Nephron (organoid): ENCODE measurements at regions not wholly inside any gene's neighbourhood (a gene's known extent, or its start where the extent isn't known, plus 50 kb on each side); places are given as distances from the start of the nearest gene placed in this dataset.

Experiments
- H3K27ac Mint-ChIP-seq, 3 experiments: 2 replicates each; pipeline ENCODE4 v1.8.0; 2020; ENCODE audit warnings: mixed read lengths in 3 of 3, mild to moderate bottlenecking in 2 of 3, moderate library complexity in 1 of 3
- H3K27me3 Mint-ChIP-seq: 2 replicates; pipeline ENCODE4 v1.8.0; 2021; ENCODE audit warnings: low read depth, mild to moderate bottlenecking, moderate library complexity, mixed read lengths
- H3K36me3 Mint-ChIP-seq: 2 replicates; pipeline ENCODE4 v1.8.0; 2020; ENCODE audit warnings: low read depth, mixed read lengths
- H3K4me1 Mint-ChIP-seq: 2 replicates; pipeline ENCODE4 v1.8.0; 2020; ENCODE audit warnings: mixed read lengths
- H3K4me3 Mint-ChIP-seq, 3 experiments: 2 replicates each; pipeline ENCODE4 v1.8.0; 2020; ENCODE audit warnings: mild to moderate bottlenecking in 3 of 3, mixed read lengths in 3 of 3, moderate library complexity in 2 of 3
- H3K9me3 Mint-ChIP-seq: 2 replicates; pipeline ENCODE4 v1.8.0; 2020; ENCODE audit warnings: mixed read lengths
- TF ChIP-seq, protein P1 (sequence below), 3 experiments: fragments of 200-600 bp; sonication (generic); IDR thresholded peaks; one replicate each; pipeline ENCODE4 v1.5.0; 2021; ENCODE audit warnings: antibody characterized with exemption in 3 of 3; ENCODE audit not compliant: unreplicated experiment in 3 of 3

DNA sequence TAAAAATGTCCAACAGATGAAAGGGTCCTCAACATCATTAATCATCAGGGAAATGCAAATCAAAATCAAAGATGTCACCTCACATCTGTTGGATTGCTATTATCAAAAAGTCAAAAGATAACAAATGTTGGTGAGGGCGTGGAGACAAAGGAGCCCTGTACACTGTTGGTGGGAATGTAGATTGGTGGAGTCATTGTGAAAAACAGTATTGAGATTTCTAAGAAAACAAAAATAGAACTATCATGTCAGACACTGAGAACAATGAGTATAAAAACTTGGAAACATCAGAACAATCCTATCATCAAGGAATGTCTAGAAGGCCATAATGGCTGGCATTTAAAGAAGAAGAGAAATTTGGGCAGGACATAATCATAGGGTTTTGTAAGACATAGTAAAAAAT, 209.2 kb upstream of the PTGFR start:
- Mint-ChIP-seq H3K36me3 (no peaks in the 10 kb centered on the region), H3K4me1 (peaks cover 5% of the 10 kb centered on the region), H3K9me3 (peaks cover 3% of the 10 kb centered on the region), H3K27ac (no peak overlapping the region), H3K27me3 (no peaks in the 10 kb centered on the region), H3K4me3 (no peak overlapping the region)
- TF ChIP-seq, protein P1, sequence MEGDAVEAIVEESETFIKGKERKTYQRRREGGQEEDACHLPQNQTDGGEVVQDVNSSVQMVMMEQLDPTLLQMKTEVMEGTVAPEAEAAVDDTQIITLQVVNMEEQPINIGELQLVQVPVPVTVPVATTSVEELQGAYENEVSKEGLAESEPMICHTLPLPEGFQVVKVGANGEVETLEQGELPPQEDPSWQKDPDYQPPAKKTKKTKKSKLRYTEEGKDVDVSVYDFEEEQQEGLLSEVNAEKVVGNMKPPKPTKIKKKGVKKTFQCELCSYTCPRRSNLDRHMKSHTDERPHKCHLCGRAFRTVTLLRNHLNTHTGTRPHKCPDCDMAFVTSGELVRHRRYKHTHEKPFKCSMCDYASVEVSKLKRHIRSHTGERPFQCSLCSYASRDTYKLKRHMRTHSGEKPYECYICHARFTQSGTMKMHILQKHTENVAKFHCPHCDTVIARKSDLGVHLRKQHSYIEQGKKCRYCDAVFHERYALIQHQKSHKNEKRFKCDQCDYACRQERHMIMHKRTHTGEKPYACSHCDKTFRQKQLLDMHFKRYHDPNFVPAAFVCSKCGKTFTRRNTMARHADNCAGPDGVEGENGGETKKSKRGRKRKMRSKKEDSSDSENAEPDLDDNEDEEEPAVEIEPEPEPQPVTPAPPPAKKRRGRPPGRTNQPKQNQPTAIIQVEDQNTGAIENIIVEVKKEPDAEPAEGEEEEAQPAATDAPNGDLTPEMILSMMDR (IDR thresholded peaks at IDR 0.05; ENCODE audit: unreplicated experiment in 3 of 3) = no peak

DNA sequence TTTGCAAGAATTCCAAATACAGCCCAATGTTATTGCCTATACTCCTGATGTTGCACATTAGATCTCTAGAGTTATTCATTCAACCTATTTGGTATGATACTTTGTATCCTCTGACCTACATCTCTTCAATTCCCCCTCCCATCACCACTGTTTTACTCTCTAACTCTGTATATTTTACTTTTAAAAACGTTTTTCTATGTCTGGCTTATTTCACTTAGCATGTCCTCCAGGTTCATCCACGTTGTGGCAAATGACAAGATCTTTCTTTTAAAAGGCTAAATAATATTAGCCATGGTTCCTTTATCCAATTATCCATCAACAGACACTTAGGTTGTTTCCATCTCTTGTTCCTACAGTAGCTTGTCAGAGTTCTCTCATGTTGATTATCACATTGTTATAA, 207.1 kb upstream of the PTGFR start:
- Mint-ChIP-seq H3K27me3 (no peaks in the 10 kb centered on the region), H3K36me3 (no peaks in the 10 kb centered on the region), H3K4me1 (peaks cover 5% of the 10 kb centered on the region), H3K9me3 (peaks cover 3% of the 10 kb centered on the region), H3K4me3 (no peak overlapping the region), H3K27ac (no peak overlapping the region)
- TF ChIP-seq, protein P1 (IDR thresholded peaks at IDR 0.05; ENCODE audit: unreplicated experiment in 3 of 3) = no peak

DNA sequence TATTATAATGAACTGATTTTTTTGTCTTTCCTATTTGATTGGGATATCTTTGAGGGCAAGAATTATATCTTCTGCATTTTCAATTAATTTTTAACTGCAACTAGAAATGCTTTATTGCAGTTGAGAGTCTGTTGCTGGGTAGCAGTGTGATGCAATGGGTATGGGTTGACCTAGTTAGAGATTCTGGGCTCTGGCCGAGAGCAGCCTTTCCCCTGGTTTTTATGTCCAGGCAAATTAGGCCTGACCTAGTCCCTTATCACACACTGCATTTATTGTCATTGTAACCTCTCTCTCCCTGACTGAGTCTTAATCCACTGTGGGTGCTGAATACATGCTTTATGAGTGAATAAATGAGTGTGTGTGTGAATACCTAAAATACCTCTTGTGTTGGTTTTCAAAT, 206.4 kb upstream of the PTGFR start:
- H3K36me3 Mint-ChIP-seq = no peaks in the 10 kb centered on the region
- TF ChIP-seq, protein P1 (IDR thresholded peaks at IDR 0.05; ENCODE audit: unreplicated experiment in 3 of 3) = no peak
- peaks cover 3% of the 10 kb centered on the region for H3K9me3 Mint-ChIP-seq
- H3K27ac Mint-ChIP-seq = no peak overlapping the region
- no peak overlapping the region for H3K4me3 Mint-ChIP-seq
- peaks cover 5% of the 10 kb centered on the region for H3K4me1 Mint-ChIP-seq
- no peaks in the 10 kb centered on the region for H3K27me3 Mint-ChIP-seq

DNA sequence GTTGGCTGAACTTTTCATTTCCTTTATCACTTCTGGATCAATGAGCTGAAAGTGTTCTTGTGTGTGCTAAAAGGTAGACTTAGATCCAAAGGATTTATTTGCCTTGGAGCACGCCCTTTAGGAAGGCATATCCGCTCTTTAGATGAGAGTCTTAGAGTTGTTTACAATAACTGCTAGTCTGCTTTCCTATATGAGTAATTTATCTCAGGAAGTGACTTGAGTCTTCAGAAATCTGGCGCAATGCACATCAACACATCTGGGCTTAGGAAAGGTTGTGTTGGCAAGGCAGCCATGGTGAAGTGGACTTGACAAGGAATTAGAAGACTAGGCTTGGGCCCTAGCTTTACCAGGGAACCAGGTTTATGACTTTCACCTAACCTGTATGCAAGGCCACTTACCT, 204.1 kb upstream of the PTGFR start:
- H3K27me3 Mint-ChIP-seq = no peaks in the 10 kb centered on the region
- TF ChIP-seq, protein P1 (IDR thresholded peaks at IDR 0.05; ENCODE audit: unreplicated experiment in 3 of 3) = no peak
- H3K27ac Mint-ChIP-seq = no peak overlapping the region
- H3K4me3 Mint-ChIP-seq = no peak overlapping the region
- no peaks in the 10 kb centered on the region for H3K36me3 Mint-ChIP-seq
- peaks cover 6% of the 10 kb centered on the region for H3K4me1 Mint-ChIP-seq
- peaks cover 3% of the 10 kb centered on the region for H3K9me3 Mint-ChIP-seq

DNA sequence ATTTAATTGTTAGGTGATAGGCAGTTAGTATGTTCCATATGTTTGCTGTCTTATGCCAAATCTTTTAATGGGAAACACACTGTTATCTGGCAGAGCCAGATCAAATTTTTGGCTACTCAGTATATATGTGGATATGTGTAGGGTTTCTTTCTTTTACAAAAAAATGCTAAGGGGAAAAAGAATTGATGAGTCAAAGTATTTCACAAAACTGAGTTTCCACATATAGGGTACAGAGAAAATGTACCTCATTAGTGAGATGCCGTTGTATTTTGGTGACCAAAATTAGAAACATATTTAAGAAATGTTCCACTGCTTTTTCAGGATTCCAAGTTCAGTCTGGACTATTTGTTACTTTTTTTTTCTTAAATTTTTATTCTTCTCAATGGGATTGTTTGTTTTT, 201.2 kb upstream of the PTGFR start:
- TF ChIP-seq, protein P1 (IDR thresholded peaks at IDR 0.05; ENCODE audit: unreplicated experiment in 3 of 3) = no peak
- peaks cover 23% of the 10 kb centered on the region for H3K4me1 Mint-ChIP-seq
- H3K27me3 Mint-ChIP-seq = no peaks in the 10 kb centered on the region
- H3K36me3 Mint-ChIP-seq = no peaks in the 10 kb centered on the region
- peaks cover 2% of the 10 kb centered on the region for H3K9me3 Mint-ChIP-seq
- no peak overlapping the region for H3K4me3 Mint-ChIP-seq
- no peak overlapping the region for H3K27ac Mint-ChIP-seq

DNA sequence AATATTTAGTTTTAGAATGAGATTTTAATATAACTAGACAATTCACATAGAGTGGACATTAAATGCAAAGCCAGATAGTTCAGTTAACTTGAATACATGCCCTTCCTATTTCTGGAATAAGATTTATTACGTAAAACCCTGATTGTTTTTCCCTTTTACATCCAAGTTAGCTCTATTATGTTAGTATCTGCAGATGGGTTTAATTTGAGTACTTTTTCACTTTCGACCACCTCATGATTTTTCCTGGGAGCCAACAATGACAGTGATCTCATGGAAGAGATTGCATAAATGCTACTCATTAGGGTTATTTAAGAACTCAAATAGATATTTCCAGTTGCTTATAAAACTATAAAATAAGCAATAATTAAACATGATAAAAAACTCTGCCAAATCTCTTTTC, 199.4 kb upstream of the PTGFR start:
- Mint-ChIP-seq H3K4me1 (peaks cover 23% of the 10 kb centered on the region), H3K27ac (peak overlapping the region in 2 of 3 experiments; percentile 7 to 28), H3K36me3 (no peaks in the 10 kb centered on the region), H3K27me3 (peaks cover 4% of the 10 kb centered on the region), H3K9me3 (peaks cover 2% of the 10 kb centered on the region), H3K4me3 (no peak overlapping the region)
- TF ChIP-seq, protein P1 (IDR thresholded peaks at IDR 0.05; ENCODE audit: unreplicated experiment in 3 of 3) = no peak
